HL-60 (cell line): ENCODE measurements at regions not wholly inside any gene's neighbourhood (a gene's known extent, or its start where the extent isn't known, plus 50 kb on each side); places are given as distances from the start of the nearest gene placed in this dataset. TPM values are rescaled to one million over a fixed set of nuclear protein-coding genes. Genes with fewer than 3 reads are reported as not detected.

ENCODE experiments used
- DNase-seq, 2 experiments: peaks; one replicate each; pipeline ENCODE4 v3.0.0-alpha.2; 2010 to 2020; ENCODE audit warnings: low read depth in 1 of 2, low spot score in 1 of 2
- H3K27ac ChIP-seq: fragments of 250-450 bp; sonication (Bioruptor Pico); replicated peaks from 2 replicates; pipeline ENCODE4 v1.5.1; 2020; ENCODE audit warnings: mild to moderate bottlenecking, moderate library complexity
- H3K27me3 ChIP-seq: fragments of 250-450 bp; sonication (Bioruptor Pico); 2 replicates; pipeline ENCODE4 v1.5.1; 2021; ENCODE audit warnings: mild to moderate bottlenecking, moderate library complexity; ENCODE audit not compliant: insufficient read depth, poor library complexity, severe bottlenecking
- H3K4me3 ChIP-seq: replicated peaks from 2 replicates; pipeline ENCODE4 v1.5.1; 2011; ENCODE audit warnings: mild to moderate bottlenecking, control low read depth, low read length; ENCODE audit not compliant: insufficient read depth
- GABPA ChIP-seq: IDR thresholded peaks from 2 replicates; pipeline ENCODE4 v1.6.1; 2012; ENCODE audit warnings: low read depth
- POLR2AphosphoS5 ChIP-seq: IDR thresholded peaks from 2 replicates; pipeline ENCODE4 v1.6.1; 2012; ENCODE audit warnings: low read depth
- SPI1 ChIP-seq: IDR thresholded peaks from 2 replicates; pipeline ENCODE4 v1.6.1; 2012; ENCODE audit warnings: low read depth, mild to moderate bottlenecking, borderline replicate concordance
- microRNA-seq: library from miRNA; unstranded; fragments of <30 nt; microRNA quantifications from one replicate; pipeline ENCODE4, GENCODE V29; 2018

DNA sequence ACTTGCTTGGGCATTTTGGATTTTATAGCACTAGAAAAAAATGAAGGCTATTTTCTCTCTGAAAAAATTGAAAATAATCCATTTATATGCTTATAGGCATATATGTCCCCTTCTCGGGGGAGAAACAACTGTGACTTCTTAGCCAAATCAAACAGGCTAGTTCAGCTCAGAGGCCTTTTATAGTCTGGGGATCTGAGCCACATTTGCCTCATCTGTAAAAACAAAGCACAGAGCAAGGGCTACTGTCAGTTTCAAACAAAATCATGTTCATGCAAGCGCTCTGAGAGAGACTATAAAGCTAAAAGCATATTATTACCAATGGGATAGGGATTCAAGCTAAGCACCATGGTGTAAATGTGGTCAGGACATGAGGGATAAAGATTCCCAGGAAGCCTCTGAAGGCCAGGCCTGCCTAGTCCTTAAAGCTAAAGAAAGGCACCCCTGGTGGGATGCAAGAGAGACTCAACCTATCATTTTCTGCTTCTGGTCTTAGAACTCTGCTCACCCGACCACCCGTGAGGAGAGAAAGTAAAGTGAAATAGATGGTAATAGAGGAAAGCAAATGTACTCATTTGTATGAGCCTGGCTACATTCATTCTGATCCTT is 51.0 kb upstream of the IL12A start:
- DNase-seq = no peak
- H3K27ac ChIP-seq = no peak overlapping the region
- no peak overlapping the region for H3K4me3 ChIP-seq
- TF ChIP-seq POLR2AphosphoS5 (no peak), SPI1 (no peak), GABPA (no peak)
- no peaks in the 10 kb centered on the region for H3K27me3 ChIP-seq

DNA sequence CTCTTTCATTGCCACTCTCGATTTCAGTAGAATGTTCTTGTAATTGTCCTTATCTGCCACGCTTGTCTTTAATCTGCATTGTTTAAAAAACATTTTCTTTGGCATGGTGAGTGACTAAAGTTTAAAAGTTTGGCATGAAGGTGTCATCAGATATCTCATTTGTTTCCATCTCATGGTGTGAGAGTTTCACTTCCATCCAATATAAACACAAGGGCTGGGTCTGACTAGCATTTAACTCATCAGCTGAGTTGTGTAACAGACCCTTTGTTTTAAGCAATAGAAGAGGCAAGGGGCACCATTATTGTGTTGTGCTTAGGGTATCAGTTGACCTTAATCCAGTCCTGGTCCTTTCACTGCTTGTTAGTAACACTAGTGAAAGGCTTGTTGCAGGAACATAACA is 49.9 kb upstream of the IL12A start:
- Histone ChIP-seq H3K27me3 (no peaks in the 10 kb centered on the region), H3K27ac (no peak overlapping the region), H3K4me3 (no peak overlapping the region)
- TF ChIP-seq GABPA (no peak), SPI1 (no peak), POLR2AphosphoS5 (no peak)
- DNase-seq = no peak

Small RNA genes in the stretch of these regions (microRNA-seq; reads per million reads assigned to microRNA genes)
- gene MIR3919 = not detected
